ENCODE measurements at regions not wholly inside any gene's neighbourhood (a gene's known extent, or its start where the extent isn't known, plus 50 kb on each side); places are given as distances from the start of the nearest gene placed in this dataset.
"Not testable (repeated sequence)": the region's sequence is repeated elsewhere in the genome, so short reads cannot be mapped to it uniquely, and the experiment has no call there.

DNA sequence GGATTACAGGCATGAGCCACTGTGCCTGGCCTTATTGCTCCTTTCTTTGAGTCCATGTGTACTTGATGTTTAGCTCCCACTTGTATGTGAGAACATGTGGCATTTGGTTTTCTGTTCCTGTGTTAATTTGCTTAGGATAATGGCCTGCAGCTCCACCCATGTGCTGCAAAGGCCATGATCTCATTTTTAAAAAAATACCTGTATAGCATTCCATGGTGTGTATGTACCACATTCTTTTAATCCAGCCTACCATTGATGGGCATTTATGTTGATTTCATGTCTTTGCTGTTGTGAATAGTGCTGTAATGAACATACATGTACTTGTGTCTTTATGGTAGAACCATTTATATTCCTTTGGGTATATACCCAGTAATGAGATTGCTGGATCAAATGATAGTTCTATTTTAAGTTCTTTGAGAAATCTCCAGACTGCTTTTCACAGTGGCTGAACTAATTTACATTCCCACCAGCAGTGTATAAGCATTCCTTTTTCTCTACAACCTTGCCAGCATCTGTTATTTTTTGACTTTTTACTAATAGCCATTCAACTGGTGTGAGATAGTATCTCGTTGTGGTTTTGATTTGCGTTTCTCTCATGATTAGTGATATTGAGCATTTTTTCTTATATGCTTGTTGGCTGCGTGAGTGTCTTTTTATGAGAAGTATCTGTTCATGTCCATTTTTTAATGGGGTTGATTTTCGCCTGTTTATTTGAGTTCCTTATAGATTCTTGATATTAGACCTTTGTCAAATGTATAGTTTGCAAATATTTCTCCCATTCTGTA lies 136.4 kb upstream of the SPRED2 start:
- not testable (repeated sequence) for H3K4me3 ChIP-seq; H3K4me1 ChIP-seq (replicated peaks in 1 of 2); H3K27ac ChIP-seq
- peak in 2 of 8 experiments; percentile 3 to 7 for ATAC-seq (replicated peaks in 6 of 8)
- in situ Hi-C loops (cut with MboI; ENCODE audit: low pct_unique_long_range_greater_than_20kb in 2 of 9, low sequenced_read_pairs in 9 of 9, unreplicated experiment in 9 of 9) = loop anchor here in 3 of 9 experiments (25.0 kb wide), 3 partner anchors 282 to 657 kb away; no protein-coding TSS in a partner anchor
- WGBS, 10 experiments = 60 to 100% (median 95%) methylated on average over 1 to 4 of the region's 4 CpGs

DNA sequence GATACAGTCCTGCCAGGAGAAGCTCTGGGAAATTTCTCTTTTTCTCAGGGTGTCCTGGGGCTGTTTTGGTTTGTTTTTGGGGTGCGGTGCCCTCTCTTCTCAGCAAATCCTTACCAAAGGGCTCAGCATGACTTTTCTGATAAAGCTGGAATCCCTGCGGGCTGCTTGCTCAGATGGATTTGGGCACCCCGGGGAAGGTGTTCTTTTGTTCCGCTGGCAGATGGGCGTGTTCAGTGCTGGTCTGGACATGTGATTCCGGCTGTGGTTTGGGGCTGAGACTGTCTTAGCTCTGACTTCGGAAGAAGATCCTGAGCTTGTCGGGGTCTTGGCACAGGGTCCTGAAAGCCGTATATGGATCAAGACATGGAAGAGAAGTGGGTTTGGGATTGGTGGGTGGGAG lies 134.2 kb upstream of the SPRED2 start:
- Histone ChIP-seq H3K4me1 (replicated peaks in 1 of 2) (no peaks in the 10 kb centered on the region), H3K27ac (no peak overlapping the region), H3K4me3 (no peak overlapping the region)
- in situ Hi-C loops (cut with MboI; ENCODE audit: low pct_unique_long_range_greater_than_20kb in 2 of 9, low sequenced_read_pairs in 9 of 9, unreplicated experiment in 9 of 9) = loop anchor here in 3 of 9 experiments (25.0 kb wide), 3 partner anchors 279 to 654 kb away; no protein-coding TSS in a partner anchor
- peak in 1 of 8 experiments; percentile 22 for ATAC-seq (replicated peaks in 6 of 8)
- 20 to 100% (median 59%) methylated on average over 1 to 4 of the region's 9 CpGs; no CpG with 5 or more reads in 4 of the 10 experiments for WGBS, 10 experiments

DNA sequence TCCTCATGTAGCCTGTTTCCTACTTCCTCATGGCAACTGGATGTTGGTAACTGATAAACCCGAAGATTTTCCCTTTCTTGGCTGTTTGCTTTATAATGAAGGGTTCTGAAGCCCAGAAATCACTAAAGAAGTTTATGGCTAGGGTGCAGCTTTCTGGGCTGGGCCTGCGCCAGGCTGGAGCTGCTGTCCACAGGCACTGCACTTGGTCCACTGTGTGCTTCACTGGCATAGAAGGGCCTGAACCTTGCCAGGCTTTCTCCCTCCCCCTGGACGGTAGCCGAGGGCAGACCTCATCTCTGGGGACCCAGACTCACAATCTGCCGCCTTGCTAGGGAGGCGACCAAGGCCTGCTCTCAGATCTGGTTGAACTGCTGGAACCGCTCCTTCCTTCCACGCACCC lies 133.3 kb upstream of the SPRED2 start:
- in situ Hi-C loops (cut with MboI; ENCODE audit: low pct_unique_long_range_greater_than_20kb in 2 of 9, low sequenced_read_pairs in 9 of 9, unreplicated experiment in 9 of 9) = loop anchor here in 3 of 9 experiments (25.0 kb wide), 3 partner anchors 278 to 653 kb away; no protein-coding TSS in a partner anchor
- Histone ChIP-seq H3K27ac (no peak overlapping the region), H3K4me3 (no peak overlapping the region), H3K4me1 (replicated peaks in 1 of 2) (no peaks in the 10 kb centered on the region)
- ATAC-seq (replicated peaks in 6 of 8) = no peak
- 0 to 100% (median 80%) methylated on average over 1 to 3 of the region's 8 CpGs; no CpG with 5 or more reads in 1 of the 10 experiments for WGBS, 10 experiments

DNA sequence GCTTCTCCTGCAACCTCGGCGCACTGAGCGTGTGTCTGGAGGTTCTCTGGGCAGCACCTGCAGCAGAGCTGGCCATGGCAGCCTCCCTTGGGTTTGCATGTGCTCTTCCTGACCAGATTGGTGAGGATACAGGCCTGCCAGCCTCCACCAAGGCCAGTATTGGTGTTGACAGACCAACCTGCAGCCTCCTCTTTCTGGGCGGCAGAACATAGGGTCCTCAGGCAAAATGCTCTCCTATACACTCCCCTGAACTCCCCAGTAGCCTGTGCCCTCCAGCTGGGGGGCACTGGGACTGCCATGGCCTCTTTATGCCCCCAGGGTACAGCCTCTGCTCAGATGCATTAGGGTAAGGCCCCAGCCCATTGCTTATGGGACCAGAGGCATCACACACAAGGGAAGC lies 131.9 kb upstream of the SPRED2 start:
- in situ Hi-C loops (cut with MboI; ENCODE audit: low pct_unique_long_range_greater_than_20kb in 2 of 9, low sequenced_read_pairs in 9 of 9, unreplicated experiment in 9 of 9) = loop anchor here in 3 of 9 experiments (25.0 kb wide), 3 partner anchors 277 to 652 kb away; no protein-coding TSS in a partner anchor
- ATAC-seq (replicated peaks in 6 of 8) = no peak
- Histone ChIP-seq H3K27ac (no peak overlapping the region), H3K4me1 (replicated peaks in 1 of 2) (no peaks in the 10 kb centered on the region), H3K4me3 (no peak overlapping the region)
- 80 to 87% methylated on average over 1 to 3 of the region's 4 CpGs; no CpG with 5 or more reads in 8 of the 10 experiments for WGBS, 10 experiments

DNA sequence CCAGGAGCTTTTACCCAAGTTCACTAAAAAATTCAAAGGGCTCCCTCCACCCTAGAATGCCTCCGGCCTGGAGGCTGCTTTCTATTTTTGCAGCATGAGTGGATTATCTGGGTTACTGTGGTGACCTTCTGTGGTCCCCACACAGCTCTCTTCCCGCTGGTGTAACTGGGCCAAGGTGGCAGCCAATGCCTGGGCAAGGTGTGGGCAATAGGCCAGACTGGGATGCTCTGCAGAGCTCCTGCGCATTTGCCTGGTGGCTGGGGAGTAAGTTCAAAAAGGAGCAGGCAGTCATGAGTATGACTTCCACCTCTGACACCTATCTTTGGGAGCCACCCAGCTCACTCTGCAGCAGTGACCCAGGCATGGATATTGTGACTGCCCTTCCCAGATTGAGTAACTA lies 130.5 kb upstream of the SPRED2 start:
- 33 to 100% (median 56%) methylated on average over 1 of the region's 3 CpGs; no CpG with 5 or more reads in 6 of the 10 experiments for WGBS, 10 experiments
- in situ Hi-C loops (cut with MboI; ENCODE audit: low pct_unique_long_range_greater_than_20kb in 2 of 9, low sequenced_read_pairs in 9 of 9, unreplicated experiment in 9 of 9) = loop anchor here in 3 of 9 experiments (25.0 kb wide), 3 partner anchors 276 to 651 kb away; no protein-coding TSS in a partner anchor
- ATAC-seq (replicated peaks in 6 of 8) = no peak
- Histone ChIP-seq H3K4me1 (replicated peaks in 1 of 2) (peaks cover 0 to 2% of the 10 kb centered on the region in 2 donors), H3K4me3 (no peak overlapping the region), H3K27ac (no peak overlapping the region)

DNA sequence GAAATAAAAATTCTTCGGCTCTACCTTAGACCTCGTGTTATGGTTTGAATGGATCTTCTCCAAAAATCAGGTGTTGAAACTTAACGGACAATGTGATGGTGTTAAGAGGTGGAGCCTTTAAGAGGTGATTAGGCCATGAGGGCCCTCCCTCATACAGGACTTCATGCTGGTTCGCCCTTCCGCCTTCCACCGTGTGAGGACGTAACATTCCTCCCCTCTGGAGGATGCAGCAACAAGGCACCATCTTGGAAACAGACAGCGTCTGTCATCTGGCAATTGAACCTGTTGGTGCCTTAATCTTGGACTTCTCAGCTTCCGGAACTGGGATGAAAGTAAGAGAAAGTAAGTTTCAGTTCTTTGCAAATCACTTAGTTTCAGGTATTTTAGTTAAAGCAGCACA lies 126.3 kb upstream of the SPRED2 start:
- WGBS, 10 experiments = 48 to 84% (median 74%) methylated on average over 3 to 7 of the region's 9 CpGs; no CpG with 5 or more reads in 1 of the 10 experiments
- in situ Hi-C loops (cut with MboI; ENCODE audit: low pct_unique_long_range_greater_than_20kb in 2 of 9, low sequenced_read_pairs in 9 of 9, unreplicated experiment in 9 of 9) = loop anchor here in 5 of 9 experiments (10.0 to 25.0 kb wide), 5 partner anchors 271 to 646 kb away; no protein-coding TSS in a partner anchor
- H3K27ac ChIP-seq = no peak overlapping the region
- H3K4me3 ChIP-seq = no peak overlapping the region
- ATAC-seq (replicated peaks in 6 of 8) = no peak
- H3K4me1 ChIP-seq (replicated peaks in 1 of 2) = peaks cover 0 to 6% of the 10 kb centered on the region in 2 donors

DNA sequence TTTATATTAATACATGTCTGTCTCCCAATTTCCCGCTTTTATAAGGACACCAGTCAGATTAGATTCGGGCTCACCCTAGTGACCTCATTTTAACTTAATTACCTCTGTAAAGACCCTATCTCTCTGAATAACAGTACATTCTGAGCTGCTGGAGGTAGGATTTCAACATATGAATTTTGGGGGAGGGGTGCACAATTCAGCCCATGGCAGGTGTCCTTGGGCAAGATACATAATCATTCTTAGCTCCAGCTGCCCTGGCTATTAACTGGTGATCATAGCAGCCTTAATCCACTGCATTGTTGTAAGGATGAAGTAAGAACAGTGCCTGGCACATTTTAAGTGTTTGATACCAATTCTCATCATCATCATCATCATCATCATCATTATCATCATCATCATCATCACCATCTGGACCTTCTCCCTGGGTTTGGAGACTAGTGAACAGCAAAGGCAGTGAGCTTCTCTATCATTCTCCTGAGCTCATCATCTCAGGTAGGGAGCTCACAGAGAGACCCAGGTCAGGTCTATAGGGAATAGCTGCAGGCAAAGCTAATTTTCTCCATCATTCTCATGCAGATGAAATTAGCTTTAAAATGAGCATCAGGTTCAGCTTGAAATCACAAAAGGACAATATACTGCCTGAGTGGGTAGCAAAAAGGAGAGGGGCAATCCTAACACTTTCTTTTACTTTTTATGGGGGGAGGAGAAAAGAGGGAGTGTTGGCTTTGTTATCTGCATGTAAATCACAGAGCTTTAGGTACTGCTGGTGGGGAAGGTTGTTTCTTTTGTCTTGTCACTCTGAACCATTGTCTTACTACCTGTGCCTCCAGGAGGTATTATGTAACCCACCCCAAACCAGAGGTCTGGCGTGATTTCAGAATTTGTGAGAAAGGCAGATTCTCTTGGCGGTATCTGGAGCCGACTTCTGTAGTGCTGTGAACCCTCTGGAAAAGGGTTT lies 125.5 kb upstream of the SPRED2 start:
- Histone ChIP-seq H3K4me3 (no peak overlapping the region), H3K4me1 (replicated peaks in 1 of 2) (peaks cover 0 to 6% of the 10 kb centered on the region in 2 donors), H3K27ac (no peak overlapping the region)
- 58 to 100% (median 64%) methylated on average over 1 to 5 of the region's 5 CpGs; no CpG with 5 or more reads in 3 of the 10 experiments for WGBS, 10 experiments
- in situ Hi-C loops (cut with MboI; ENCODE audit: low pct_unique_long_range_greater_than_20kb in 2 of 9, low sequenced_read_pairs in 9 of 9, unreplicated experiment in 9 of 9) = loop anchor here in 5 of 9 experiments (10.0 to 25.0 kb wide), 5 partner anchors 271 to 646 kb away; no protein-coding TSS in a partner anchor
- ATAC-seq (replicated peaks in 6 of 8) = no peak

DNA sequence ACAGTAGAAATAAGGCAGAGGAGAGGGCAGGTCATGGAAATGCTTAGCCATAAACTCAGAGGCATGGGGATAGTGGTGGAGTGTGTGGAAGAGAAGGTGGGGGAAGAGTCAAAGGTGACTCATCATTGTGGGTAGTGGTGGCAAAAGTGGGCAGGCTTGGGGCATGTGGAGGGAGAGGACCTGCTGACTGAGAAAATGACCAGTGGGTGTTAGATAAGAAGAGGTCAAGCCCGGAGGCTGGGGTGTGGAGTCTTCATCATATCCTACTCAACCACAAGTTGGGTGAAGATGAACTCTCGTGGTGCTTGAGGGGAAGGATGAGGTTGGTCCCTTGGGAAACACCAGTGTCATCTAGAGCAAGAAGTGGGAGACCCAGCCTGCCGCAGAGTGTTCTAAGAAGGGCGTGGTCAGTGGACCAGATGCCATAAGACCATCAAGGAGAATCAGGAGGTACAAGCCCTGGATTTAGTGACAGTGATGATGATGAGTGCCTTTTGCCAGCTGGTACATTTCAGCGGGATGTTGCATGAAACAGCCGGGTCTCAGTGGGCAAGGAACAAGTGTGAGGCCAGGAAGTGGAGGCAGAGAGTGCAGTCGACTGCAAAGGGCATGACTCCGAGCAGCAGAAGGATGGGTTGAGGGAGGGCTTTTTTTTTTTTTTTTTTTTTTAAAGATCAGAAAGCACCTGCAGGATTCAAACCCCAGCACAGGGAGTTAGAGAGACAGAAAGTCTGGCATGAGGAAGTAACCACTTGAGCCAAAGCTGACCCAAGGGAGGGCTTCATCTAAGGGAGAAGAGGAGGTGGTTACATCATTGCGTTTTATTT lies 122.6 kb upstream of the SPRED2 start:
- in situ Hi-C loops (cut with MboI; ENCODE audit: low pct_unique_long_range_greater_than_20kb in 2 of 9, low sequenced_read_pairs in 9 of 9, unreplicated experiment in 9 of 9) = loop anchor here in 5 of 9 experiments (10.0 to 25.0 kb wide), 5 partner anchors 268 to 643 kb away; no protein-coding TSS in a partner anchor
- WGBS, 10 experiments = 0 to 100% (median 77%) methylated on average over 1 to 7 of the region's 9 CpGs; no CpG with 5 or more reads in 1 of the 10 experiments
- Histone ChIP-seq H3K4me1 (replicated peaks in 1 of 2) (peaks cover 0 to 6% of the 10 kb centered on the region in 2 donors), H3K4me3 (no peak overlapping the region), H3K27ac (no peak overlapping the region)
- ATAC-seq (replicated peaks in 6 of 8) = peak in 1 of 8 experiments; percentile 26

DNA sequence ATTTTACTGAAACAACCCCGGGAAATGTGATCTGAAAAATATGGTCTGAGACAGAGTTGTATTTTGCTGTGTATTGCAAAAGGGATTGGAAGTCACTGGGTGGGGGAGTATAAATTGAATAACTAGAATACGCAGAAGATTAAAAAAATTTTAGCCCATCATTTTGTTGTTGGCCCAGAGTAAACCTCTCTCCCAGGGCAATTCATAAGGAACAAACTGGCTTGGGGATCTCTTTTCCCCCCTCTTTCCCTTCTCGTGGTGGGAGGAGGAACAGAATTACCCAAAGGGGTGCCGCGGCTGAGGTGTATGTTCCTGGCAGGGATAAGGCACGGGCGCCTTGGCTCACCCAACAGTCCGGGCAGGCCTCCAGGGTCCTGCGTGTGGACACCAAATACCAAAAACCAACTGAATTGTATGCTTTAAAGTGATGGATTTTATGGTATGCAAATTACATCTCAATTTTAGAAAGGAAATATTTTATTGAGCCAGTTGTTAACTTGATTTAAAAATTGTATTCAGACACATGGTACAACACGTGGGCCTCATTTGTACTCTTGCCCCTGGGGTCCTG lies 121.2 kb upstream of the SPRED2 start:
- H3K4me1 ChIP-seq (replicated peaks in 1 of 2) = peaks cover 0 to 11% of the 10 kb centered on the region in 2 donors
- 20 to 100% (median 70%) methylated on average over 1 to 10 of the region's 10 CpGs; no CpG with 5 or more reads in 1 of the 10 experiments for WGBS, 10 experiments
- H3K27ac ChIP-seq = no peak overlapping the region
- no peak overlapping the region for H3K4me3 ChIP-seq
- peak in 1 of 8 experiments; percentile 23 for ATAC-seq (replicated peaks in 6 of 8)
- in situ Hi-C loops (cut with MboI; ENCODE audit: low pct_unique_long_range_greater_than_20kb in 2 of 9, low sequenced_read_pairs in 9 of 9, unreplicated experiment in 9 of 9) = loop anchor here in 5 of 9 experiments (10.0 to 25.0 kb wide), 5 partner anchors 266 to 641 kb away; no protein-coding TSS in a partner anchor

DNA sequence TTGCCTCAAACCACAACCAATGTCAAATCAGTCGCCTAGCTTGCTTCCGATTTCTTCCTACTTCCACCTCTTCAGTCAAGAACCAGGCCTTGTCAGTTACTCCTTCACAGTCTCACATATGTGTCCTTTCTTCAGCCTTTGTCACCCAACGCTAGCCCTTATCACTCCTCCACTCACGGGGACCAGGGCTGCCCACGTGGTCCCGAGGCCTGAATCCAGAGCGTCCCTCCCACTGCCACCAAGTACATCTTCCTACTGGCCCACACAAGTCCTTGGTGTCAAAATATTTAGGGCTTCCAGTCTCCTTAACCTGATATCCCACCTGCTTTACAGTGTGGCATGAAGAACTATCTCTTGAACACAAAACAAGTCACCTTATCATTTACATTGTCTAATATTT lies 119.1 kb upstream of the SPRED2 start:
- Histone ChIP-seq H3K4me3 (no peak overlapping the region), H3K27ac (no peak overlapping the region), H3K4me1 (replicated peaks in 1 of 2) (peaks cover 0 to 6% of the 10 kb centered on the region in 2 donors)
- no peak for ATAC-seq (replicated peaks in 6 of 8)
- in situ Hi-C loops (cut with MboI; ENCODE audit: low pct_unique_long_range_greater_than_20kb in 2 of 9, low sequenced_read_pairs in 9 of 9, unreplicated experiment in 9 of 9) = loop anchor here in 5 of 9 experiments (10.0 to 25.0 kb wide), 5 partner anchors 264 to 639 kb away; no protein-coding TSS in a partner anchor
- 87 to 100% (median 95%) methylated on average over 2 to 6 of the region's 7 CpGs; no CpG with 5 or more reads in 3 of the 10 experiments for WGBS, 10 experiments

DNA sequence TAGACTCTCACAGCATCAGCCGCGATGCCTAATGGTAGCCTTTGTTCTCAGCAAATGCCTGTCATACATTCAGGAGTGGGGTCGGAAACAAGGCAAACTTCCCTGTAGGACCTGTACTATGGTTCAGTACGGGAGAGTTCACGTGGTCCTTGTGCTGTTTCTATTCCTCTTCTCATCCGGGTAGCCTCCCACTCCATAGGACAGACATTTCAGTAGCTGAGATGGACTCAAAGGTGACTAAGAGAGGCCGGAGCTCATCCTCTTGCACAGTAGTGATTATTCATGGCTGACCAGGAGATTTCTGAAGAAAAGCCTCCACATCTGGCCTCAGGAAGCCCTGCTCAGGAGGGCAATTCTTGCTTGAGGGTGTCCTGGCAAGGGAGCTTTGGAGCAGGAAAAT lies 117.8 kb upstream of the SPRED2 start:
- H3K27ac ChIP-seq = no peak overlapping the region
- no peak for ATAC-seq (replicated peaks in 6 of 8)
- 40 to 85% (median 62%) methylated on average over 1 to 5 of the region's 7 CpGs; no CpG with 5 or more reads in 3 of the 10 experiments for WGBS, 10 experiments
- H3K4me3 ChIP-seq = no peak overlapping the region
- in situ Hi-C loops (cut with MboI; ENCODE audit: low pct_unique_long_range_greater_than_20kb in 2 of 9, low sequenced_read_pairs in 9 of 9, unreplicated experiment in 9 of 9) = loop anchor here in 5 of 9 experiments (10.0 to 25.0 kb wide), 5 partner anchors 263 to 638 kb away; no protein-coding TSS in a partner anchor
- peaks cover 0 to 6% of the 10 kb centered on the region in 2 donors for H3K4me1 ChIP-seq (replicated peaks in 1 of 2)

Measured in motor neuron (in vitro differentiated cells).